Thoracic aorta (tissue), 2 donors: ENCODE measurements at regions not wholly inside any gene's neighbourhood (a gene's known extent, or its start where the extent isn't known, plus 50 kb on each side); places are given as distances from the start of the nearest gene placed in this dataset.

ENCODE experiments used
- ATAC-seq: fragments of 150-250 bp; one replicate; pipeline ENCODE4 v1.8.0; 2017; ENCODE audit warnings: low read depth; ENCODE audit not compliant: insufficient number of reproducible peaks, low FRiP score
- DNase-seq: peaks from one replicate; pipeline ENCODE4 v3.0.0-alpha.2; 2020; ENCODE audit warnings: low spot score
- H3K27ac ChIP-seq, 2 donors: fragments of 200-600 bp; sonication (generic); 1 replicate in 1 of 2; 2 replicates in 1 of 2; pipeline ENCODE4 v1.5.1; 2016; ENCODE audit warnings: mild to moderate bottlenecking in 2 of 2, moderate library complexity in 2 of 2
- H3K27me3 ChIP-seq: fragments of 200-600 bp; sonication (generic); replicated peaks from 2 replicates; pipeline ENCODE4 v1.6.0; 2016; ENCODE audit warnings: mild to moderate bottlenecking; ENCODE audit not compliant: insufficient read depth
- H3K36me3 ChIP-seq: fragments of 200-600 bp; sonication (generic); one replicate; pipeline ENCODE4 v1.5.1; 2016
- H3K4me1 ChIP-seq, 2 donors: fragments of 200-600 bp; sonication (generic); 1 replicate in 1 of 2; 2 replicates in 1 of 2; pipeline versions ENCODE4 v1.5.1 to v1.6.0; 2016; ENCODE audit warnings: low read depth in 2 of 2, mild to moderate bottlenecking in 1 of 2; ENCODE audit not compliant: control insufficient read depth in 1 of 2
- H3K4me3 ChIP-seq: fragments of 200-600 bp; sonication (generic); 2 replicates; pipeline ENCODE4 v1.5.1; 2016; ENCODE audit warnings: mild to moderate bottlenecking
- H3K9me3 ChIP-seq: fragments of 200-600 bp; sonication (generic); 2 replicates; pipeline ENCODE4 v1.5.1; 2016
- TF ChIP-seq, protein P1 (sequence below): fragments of 200-600 bp; sonication (generic); IDR thresholded peaks from one replicate; pipeline ENCODE4 v1.5.1; 2019; ENCODE audit warnings: antibody characterized with exemption

DNA sequence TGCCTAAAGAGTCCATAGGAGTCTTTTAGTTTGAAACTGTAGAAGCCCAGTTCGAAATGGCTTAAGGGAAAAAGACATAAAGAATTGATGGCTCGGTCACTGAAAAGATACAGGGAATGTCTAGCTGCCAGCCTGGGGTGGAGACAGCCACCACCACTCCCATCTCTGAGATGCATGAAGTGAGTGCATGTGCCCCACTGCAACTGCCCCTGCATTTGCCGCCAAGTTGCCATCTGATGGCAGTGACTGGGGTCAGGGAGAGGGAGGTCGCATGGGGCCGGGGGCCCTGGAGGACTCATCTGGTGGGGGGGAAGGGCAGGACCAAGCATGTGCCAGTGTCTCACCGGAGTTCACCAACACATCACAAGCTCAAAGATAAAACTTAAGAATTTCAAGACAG is 385.8 kb upstream of the SULF2 start:
- TF ChIP-seq, protein P1, sequence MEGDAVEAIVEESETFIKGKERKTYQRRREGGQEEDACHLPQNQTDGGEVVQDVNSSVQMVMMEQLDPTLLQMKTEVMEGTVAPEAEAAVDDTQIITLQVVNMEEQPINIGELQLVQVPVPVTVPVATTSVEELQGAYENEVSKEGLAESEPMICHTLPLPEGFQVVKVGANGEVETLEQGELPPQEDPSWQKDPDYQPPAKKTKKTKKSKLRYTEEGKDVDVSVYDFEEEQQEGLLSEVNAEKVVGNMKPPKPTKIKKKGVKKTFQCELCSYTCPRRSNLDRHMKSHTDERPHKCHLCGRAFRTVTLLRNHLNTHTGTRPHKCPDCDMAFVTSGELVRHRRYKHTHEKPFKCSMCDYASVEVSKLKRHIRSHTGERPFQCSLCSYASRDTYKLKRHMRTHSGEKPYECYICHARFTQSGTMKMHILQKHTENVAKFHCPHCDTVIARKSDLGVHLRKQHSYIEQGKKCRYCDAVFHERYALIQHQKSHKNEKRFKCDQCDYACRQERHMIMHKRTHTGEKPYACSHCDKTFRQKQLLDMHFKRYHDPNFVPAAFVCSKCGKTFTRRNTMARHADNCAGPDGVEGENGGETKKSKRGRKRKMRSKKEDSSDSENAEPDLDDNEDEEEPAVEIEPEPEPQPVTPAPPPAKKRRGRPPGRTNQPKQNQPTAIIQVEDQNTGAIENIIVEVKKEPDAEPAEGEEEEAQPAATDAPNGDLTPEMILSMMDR, result no peak
- H3K4me3 ChIP-seq, result no peak overlapping the region
- no peaks in the 10 kb centered on the region for H3K4me1 ChIP-seq
- H3K27me3 ChIP-seq, result no peaks in the 10 kb centered on the region
- H3K9me3 ChIP-seq, result peaks cover 5% of the 10 kb centered on the region
- DNase-seq (no peak), ATAC-seq (no peak)
- H3K27ac ChIP-seq, result no peak overlapping the region
- H3K36me3 ChIP-seq, result no peaks in the 10 kb centered on the region

DNA sequence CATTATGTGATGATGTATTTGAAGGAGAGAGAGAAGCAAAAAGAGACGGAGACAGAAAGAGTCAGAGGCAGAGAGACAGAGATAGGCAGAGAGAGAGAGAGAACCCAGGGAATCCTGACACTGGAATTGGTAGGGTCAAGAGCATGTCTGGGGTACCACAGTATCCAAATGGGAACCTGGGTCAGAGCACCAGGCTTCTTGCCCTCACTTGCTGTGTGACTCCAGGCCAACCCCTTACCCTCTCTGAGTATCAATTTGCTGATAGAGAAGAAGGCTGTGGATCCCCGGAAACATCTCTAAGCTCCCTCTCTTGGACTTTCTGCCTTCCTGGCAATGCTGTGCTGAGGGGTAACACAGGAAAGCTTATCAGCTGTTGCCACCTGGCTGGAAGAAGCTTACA is 385.3 kb upstream of the SULF2 start:
- DNase-seq (no peak), ATAC-seq (no peak)
- no peak overlapping the region for H3K27ac ChIP-seq
- no peaks in the 10 kb centered on the region for H3K27me3 ChIP-seq
- no peaks in the 10 kb centered on the region for H3K36me3 ChIP-seq
- H3K4me3 ChIP-seq, result no peak overlapping the region
- TF ChIP-seq, protein P1, result no peak
- no peaks in the 10 kb centered on the region for H3K4me1 ChIP-seq
- peaks cover 5% of the 10 kb centered on the region for H3K9me3 ChIP-seq

DNA sequence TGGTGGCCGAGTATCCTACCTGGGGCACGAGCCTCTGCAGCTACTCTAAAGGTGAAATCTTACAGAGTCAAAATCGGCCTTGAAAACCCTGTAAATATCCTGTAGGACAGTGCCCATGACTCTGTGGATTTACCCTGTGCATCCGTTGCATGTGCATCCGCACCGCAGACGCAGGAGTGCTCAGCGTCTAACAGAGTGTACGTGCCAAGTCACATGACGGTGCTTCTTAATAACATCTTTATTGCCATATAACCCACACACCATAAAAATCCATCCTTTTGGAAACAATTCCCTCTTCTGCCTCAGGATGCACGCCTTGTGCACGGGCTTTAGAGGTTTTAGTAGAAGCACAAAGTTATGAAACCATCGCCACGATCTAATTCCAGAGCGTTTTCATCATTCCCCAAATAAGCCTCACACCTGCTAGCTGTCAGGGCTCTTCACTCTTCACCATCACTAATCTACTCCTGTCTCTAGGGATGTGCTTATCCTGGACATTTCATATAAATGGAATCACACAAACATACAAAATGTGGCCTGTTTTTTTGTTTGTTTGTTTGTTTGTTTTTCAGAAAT is 384.5 kb upstream of the SULF2 start:
- no peak overlapping the region for H3K27ac ChIP-seq
- no peak overlapping the region for H3K4me3 ChIP-seq
- H3K27me3 ChIP-seq, result no peaks in the 10 kb centered on the region
- no peak for ATAC-seq
- H3K36me3 ChIP-seq, result no peaks in the 10 kb centered on the region
- TF ChIP-seq, protein P1, result no peak
- DNase-seq, result no peak
- H3K4me1 ChIP-seq, result no peaks in the 10 kb centered on the region
- peaks cover 5% of the 10 kb centered on the region for H3K9me3 ChIP-seq

DNA sequence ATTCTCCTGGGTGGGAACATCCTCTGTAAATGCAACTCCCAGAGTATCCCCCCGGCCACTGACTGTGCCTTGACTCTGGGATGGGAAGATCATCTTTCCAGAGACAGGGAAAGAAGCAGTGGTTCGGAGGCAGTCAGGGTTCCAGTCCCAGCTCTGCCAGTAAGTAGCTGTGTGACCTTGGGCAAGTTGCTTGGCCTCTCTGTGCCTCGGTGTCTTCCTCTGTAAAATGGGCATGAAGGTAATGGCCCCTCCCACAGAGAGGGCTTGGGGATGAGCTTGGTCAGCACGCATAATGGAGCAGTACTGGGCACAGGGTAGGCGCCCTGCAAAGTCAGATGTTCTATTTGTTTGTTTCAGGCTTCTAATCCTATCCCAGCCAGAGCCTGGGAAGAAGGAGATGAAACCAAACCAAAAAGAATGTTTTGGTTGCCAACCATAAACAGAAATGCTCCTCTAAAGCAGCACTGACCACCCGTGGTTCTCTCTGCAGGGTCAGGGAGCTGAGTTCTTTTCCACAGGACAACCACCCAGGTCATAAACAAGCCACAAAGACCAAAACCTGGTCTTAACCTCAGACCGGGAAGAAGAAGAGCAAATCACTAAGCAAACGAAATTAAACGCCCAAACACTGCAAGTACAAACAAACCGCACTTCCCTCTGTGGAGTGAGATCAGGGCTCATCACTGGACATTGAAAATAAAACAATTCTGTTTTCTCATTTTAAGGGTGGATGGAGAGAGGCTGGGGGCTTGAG is 381.0 kb upstream of the SULF2 start:
- ATAC-seq (no peak), DNase-seq (no peak)
- Histone ChIP-seq H3K9me3 (no peaks in the 10 kb centered on the region), H3K27me3 (no peaks in the 10 kb centered on the region), H3K36me3 (no peaks in the 10 kb centered on the region), H3K4me3 (no peak overlapping the region), H3K27ac (no peak overlapping the region), H3K4me1 (no peaks in the 10 kb centered on the region)
- TF ChIP-seq, protein P1, result no peak

DNA sequence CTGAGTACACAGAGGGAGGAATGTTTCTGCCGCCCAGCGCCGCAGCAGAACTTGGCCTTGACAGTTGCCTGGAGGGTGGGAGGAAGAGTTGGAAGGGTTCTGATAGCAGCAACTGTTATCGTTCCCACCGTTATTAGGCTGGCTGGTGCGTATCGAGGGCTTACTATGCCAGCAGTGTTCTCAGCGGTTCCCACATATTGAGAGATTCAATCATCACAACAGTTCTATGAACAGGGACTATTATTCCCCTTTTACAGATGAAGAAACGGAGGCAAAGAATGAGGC is 380.1 kb upstream of the SULF2 start:
- no peaks in the 10 kb centered on the region for H3K4me1 ChIP-seq
- no peak overlapping the region for H3K4me3 ChIP-seq
- TF ChIP-seq, protein P1, result no peak
- no peaks in the 10 kb centered on the region for H3K9me3 ChIP-seq
- no peak for DNase-seq
- no peaks in the 10 kb centered on the region for H3K27me3 ChIP-seq
- H3K27ac ChIP-seq, result no peak overlapping the region
- ATAC-seq, result no peak
- no peaks in the 10 kb centered on the region for H3K36me3 ChIP-seq
